ENCODE measurements at regions not wholly inside any gene's neighbourhood (a gene's known extent, or its start where the extent isn't known, plus 50 kb on each side); places are given as distances from the start of the nearest gene placed in this dataset.

- Histone ChIP-seq H3K27me3 (ENCODE audit: insufficient read depth, low read depth) (no peaks in the 10 kb centered on the region; the same call in 1 of the 2 replicates), H3K79me2 (ENCODE audit: low read depth) (no peaks in the 10 kb centered on the region), H3K4me3 (no peak overlapping the region), H3K9me3 (ENCODE audit: insufficient read depth, low read depth) (no peaks in the 10 kb centered on the region), H3K36me3 (ENCODE audit: low read depth) (no peaks in the 10 kb centered on the region), H3K4me1 (replicated peaks; ENCODE audit: insufficient read depth) (no peaks in the 10 kb centered on the region), H3K27ac (no peak overlapping the region), H4K20me1 (ENCODE audit: insufficient read depth) (no peaks in the 10 kb centered on the region), H3F3A (ENCODE audit: insufficient read depth, low read depth) (no peaks in the 10 kb centered on the region), H2AFZ (no peak overlapping the region), H3K9me2 (ENCODE audit: insufficient read depth) (no peaks in the 10 kb centered on the region), H3K4me2 (no peak overlapping the region)
- no peak for DNase-seq
- intact Hi-C loops (cut with micrococcal nuclease; ENCODE audit: unreplicated experiment), result no loop called here
- BruUV-seq (replicated peaks), result no TSS peak
- ChIA-PET POLR2A (ENCODE audit: unreplicated experiment) (no interaction called here), CTCF (no interaction called here)
- TF ChIP-seq, protein P1, sequence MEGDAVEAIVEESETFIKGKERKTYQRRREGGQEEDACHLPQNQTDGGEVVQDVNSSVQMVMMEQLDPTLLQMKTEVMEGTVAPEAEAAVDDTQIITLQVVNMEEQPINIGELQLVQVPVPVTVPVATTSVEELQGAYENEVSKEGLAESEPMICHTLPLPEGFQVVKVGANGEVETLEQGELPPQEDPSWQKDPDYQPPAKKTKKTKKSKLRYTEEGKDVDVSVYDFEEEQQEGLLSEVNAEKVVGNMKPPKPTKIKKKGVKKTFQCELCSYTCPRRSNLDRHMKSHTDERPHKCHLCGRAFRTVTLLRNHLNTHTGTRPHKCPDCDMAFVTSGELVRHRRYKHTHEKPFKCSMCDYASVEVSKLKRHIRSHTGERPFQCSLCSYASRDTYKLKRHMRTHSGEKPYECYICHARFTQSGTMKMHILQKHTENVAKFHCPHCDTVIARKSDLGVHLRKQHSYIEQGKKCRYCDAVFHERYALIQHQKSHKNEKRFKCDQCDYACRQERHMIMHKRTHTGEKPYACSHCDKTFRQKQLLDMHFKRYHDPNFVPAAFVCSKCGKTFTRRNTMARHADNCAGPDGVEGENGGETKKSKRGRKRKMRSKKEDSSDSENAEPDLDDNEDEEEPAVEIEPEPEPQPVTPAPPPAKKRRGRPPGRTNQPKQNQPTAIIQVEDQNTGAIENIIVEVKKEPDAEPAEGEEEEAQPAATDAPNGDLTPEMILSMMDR (conservative IDR thresholded peaks at IDR 0.05), result no peak
- no peak for TF ChIP-seq EZH2 (IDR thresholded peaks at IDR 0.05; ENCODE audit: low read depth)
These were observed 76.5 kb upstream of the APCDD1 start for GRCh38 chr18:10377956-10378355.

DNA sequence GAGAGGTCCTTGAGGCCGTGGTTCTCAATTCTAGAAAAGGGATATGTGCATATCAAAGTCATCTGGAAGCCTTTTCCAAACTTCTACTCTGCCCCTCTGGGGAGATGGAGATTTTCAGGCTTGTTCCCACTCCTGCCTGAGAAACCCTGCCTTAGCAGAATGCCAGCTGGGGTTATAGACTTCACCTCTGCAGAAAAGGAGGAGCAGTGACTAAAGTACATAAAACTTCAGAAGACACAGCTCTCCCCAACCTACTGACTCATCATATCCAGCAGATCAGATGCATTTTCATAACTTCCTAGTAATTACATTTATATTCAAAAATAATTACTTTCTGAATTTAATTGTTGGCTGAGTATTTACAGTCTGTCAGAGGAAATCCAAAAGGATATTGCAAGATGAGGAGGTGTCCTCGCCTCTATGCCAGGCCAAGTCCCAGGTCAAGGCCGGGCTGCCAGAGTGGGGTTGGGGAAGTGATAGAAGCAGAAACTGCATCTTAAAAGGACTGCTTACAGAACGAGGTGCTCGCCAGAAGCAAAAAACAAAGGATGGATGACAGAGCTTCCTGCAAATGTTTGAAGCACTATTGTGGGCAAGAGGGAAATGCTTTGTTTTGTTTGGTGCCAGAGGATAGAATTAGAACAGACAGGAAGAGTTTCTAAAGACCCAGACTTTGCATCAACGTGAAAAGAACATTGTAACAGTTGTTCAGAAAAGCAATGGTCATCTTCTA is 75.6 kb upstream of the APCDD1 start:
- TF ChIP-seq, protein P1 (conservative IDR thresholded peaks at IDR 0.05), result no peak
- no peak for TF ChIP-seq EZH2 (IDR thresholded peaks at IDR 0.05; ENCODE audit: low read depth)
- DNase-seq, result no peak
- no peaks in the 10 kb centered on the region; the same call in 1 of the 2 replicates for H3K27me3 ChIP-seq (ENCODE audit: insufficient read depth, low read depth)
- no peaks in the 10 kb centered on the region for H3K9me2 ChIP-seq (ENCODE audit: insufficient read depth)
- H4K20me1 ChIP-seq (ENCODE audit: insufficient read depth), result no peaks in the 10 kb centered on the region
- no TSS peak for BruUV-seq (replicated peaks)
- no peaks in the 10 kb centered on the region for H3K9me3 ChIP-seq (ENCODE audit: insufficient read depth, low read depth)
- H3K27ac ChIP-seq, result no peak overlapping the region
- intact Hi-C loops (cut with micrococcal nuclease; ENCODE audit: unreplicated experiment), result no loop called here
- no peak overlapping the region for H3K4me2 ChIP-seq
- no peaks in the 10 kb centered on the region for H3K36me3 ChIP-seq (ENCODE audit: low read depth)
- CTCF ChIA-PET, result no interaction called here
- no peak overlapping the region for H2AFZ ChIP-seq
- H3K4me1 ChIP-seq (replicated peaks; ENCODE audit: insufficient read depth), result no peaks in the 10 kb centered on the region
- no peaks in the 10 kb centered on the region for H3K79me2 ChIP-seq (ENCODE audit: low read depth)
- POLR2A ChIA-PET (ENCODE audit: unreplicated experiment), result no interaction called here
- no peak overlapping the region for H3K4me3 ChIP-seq
- no peaks in the 10 kb centered on the region for H3F3A ChIP-seq (ENCODE audit: insufficient read depth, low read depth)

DNA sequence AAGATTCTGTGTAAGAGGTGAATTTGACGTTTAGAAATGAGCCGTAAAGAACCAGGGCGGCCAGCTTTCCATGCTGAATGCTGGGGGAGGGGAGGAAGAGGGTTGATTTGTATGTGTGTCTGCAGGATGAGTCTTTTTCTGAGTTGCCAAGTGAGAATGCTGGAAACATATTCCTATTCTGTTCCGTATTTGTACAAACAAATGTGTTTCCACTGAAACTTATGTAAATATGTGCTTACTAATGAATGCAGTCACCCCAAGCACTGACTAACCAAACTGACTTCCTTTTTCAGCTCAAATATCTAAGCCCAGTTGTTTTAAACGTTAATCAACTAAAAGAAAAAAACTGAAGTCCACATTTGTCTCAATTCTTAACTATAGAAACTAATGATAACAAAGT is 74.9 kb upstream of the APCDD1 start:
- Histone ChIP-seq H2AFZ (no peak overlapping the region), H3K9me3 (ENCODE audit: insufficient read depth, low read depth) (no peaks in the 10 kb centered on the region)
- POLR2A ChIA-PET (ENCODE audit: unreplicated experiment), result no interaction called here

More for the DNA sequence above, 74.9 kb upstream of the APCDD1 start:
- Histone ChIP-seq H3K4me1 (replicated peaks; ENCODE audit: insufficient read depth) (no peaks in the 10 kb centered on the region), H3K9me2 (ENCODE audit: insufficient read depth) (no peaks in the 10 kb centered on the region), H3K4me3 (no peak overlapping the region), H3K27me3 (ENCODE audit: insufficient read depth, low read depth) (no peaks in the 10 kb centered on the region; the same call in 1 of the 2 replicates), H4K20me1 (ENCODE audit: insufficient read depth) (no peaks in the 10 kb centered on the region), H3K36me3 (ENCODE audit: low read depth) (no peaks in the 10 kb centered on the region), H3K4me2 (no peak overlapping the region), H3K79me2 (ENCODE audit: low read depth) (no peaks in the 10 kb centered on the region), H3F3A (ENCODE audit: insufficient read depth, low read depth) (no peaks in the 10 kb centered on the region), H3K27ac (no peak overlapping the region)
- no peak for TF ChIP-seq EZH2 (IDR thresholded peaks at IDR 0.05; ENCODE audit: low read depth)
- TF ChIP-seq, protein P1 (conservative IDR thresholded peaks at IDR 0.05), result no peak
- CTCF ChIA-PET, result no interaction called here
- BruUV-seq (replicated peaks), result no TSS peak
- intact Hi-C loops (cut with micrococcal nuclease; ENCODE audit: unreplicated experiment), result no loop called here
- DNase-seq, result no peak
